SK-N-SH (cell line): ENCODE measurements at regions not wholly inside any gene's neighbourhood (a gene's known extent, or its start where the extent isn't known, plus 50 kb on each side); places are given as distances from the start of the nearest gene placed in this dataset.

ENCODE experiments used
- CTCF ChIA-PET: fragments of 300-600, 350-600 bp; formaldehyde crosslinking; extraction: SDS; loops from one replicate; lab custom pipeline; 2021; lab: Yijun Ruan, JAX
- POLR2A ChIA-PET: fragments of 350-600 bp; sonication (Branson Sonifier 250); formaldehyde crosslinking; extraction: SDS; loops from one replicate; lab custom pipeline; 2020; ENCODE audit warnings: antibody characterized with exemption, inconsistent platforms; lab: Yijun Ruan, JAX
- DNase-seq: peaks from one replicate; pipeline ENCODE4 v3.0.0; 2012
- H2AFZ ChIP-seq: fragments of 200-600 bp; sonication (generic); 2 replicates; pipeline ENCODE4 v1.8.1; 2016; ENCODE audit warnings: antibody characterized with exemption, mild to moderate bottlenecking, low read depth
- H3F3A ChIP-seq: fragments of 200-600 bp; sonication (generic); replicated peaks from 2 replicates; pipeline ENCODE3; 2016; ENCODE audit warnings: antibody characterized with exemption, mild to moderate bottlenecking; ENCODE audit not compliant: insufficient read depth
- H3K27ac ChIP-seq, 2 experiments: fragments of 200-500 bp in 1 of 2; fragments of 200-600 bp in 1 of 2; sonication (Bioruptor generic) in 1 of 2; sonication (generic), shearing (Covaris generic) in 1 of 2; 2 replicates each; pipeline versions ENCODE4 v1.5.1 to v1.6.1; 2014 to 2016; ENCODE audit warnings: low read depth in 2 of 2, inconsistent platforms in 1 of 2, low read length in 1 of 2, mild to moderate bottlenecking in 1 of 2, mixed read lengths in 1 of 2
- H3K27me3 ChIP-seq: fragments of 200-600 bp; sonication (generic), shearing (Covaris generic); 2 replicates; pipeline ENCODE4 v1.6.1; 2016; ENCODE audit warnings: mixed run types; ENCODE audit not compliant: insufficient read depth
- H3K36me3 ChIP-seq, 2 experiments: fragments of 200-500 bp in 1 of 2; fragments of 200-600 bp in 1 of 2; sonication (Bioruptor generic) in 1 of 2; sonication (generic) in 1 of 2; replicated peaks in 1 of 2; 2 replicates each; pipeline versions ENCODE3 to v1.5.1; 2014 to 2016; ENCODE audit warnings: low read length in 1 of 2, mild to moderate bottlenecking in 1 of 2; ENCODE audit not compliant: insufficient read depth in 2 of 2, control insufficient read depth in 1 of 2
- H3K4me1 ChIP-seq, 2 experiments: fragments of 200-500 bp in 1 of 2; fragments of 200-600 bp in 1 of 2; sonication (Bioruptor generic) in 1 of 2; sonication (generic), shearing (Covaris generic) in 1 of 2; 2 replicates each; pipeline versions ENCODE4 v1.5.1 to v1.6.1; 2014 to 2016; ENCODE audit warnings: low read depth in 1 of 2, low read length in 1 of 2, mixed run types in 1 of 2; ENCODE audit not compliant: insufficient read depth in 2 of 2, control insufficient read depth in 1 of 2
- H3K4me2 ChIP-seq: fragments of 200-600 bp; sonication (generic), shearing (Covaris generic); 2 replicates; pipeline ENCODE4 v1.6.1; 2017; ENCODE audit warnings: mixed run types
- H3K4me3 ChIP-seq, 2 experiments: fragments of 200-500 bp in 1 of 2; fragments of 200-600 bp in 1 of 2; sonication (Bioruptor generic) in 1 of 2; sonication (generic), shearing (Covaris generic) in 1 of 2; 2 replicates each; pipeline versions ENCODE4 v1.5.1 to v1.8.1; 2014 to 2016; ENCODE audit warnings: low read depth in 2 of 2, inconsistent platforms in 1 of 2, low read length in 1 of 2, mild to moderate bottlenecking in 1 of 2, mixed read lengths in 1 of 2, moderate library complexity in 1 of 2
- H3K79me2 ChIP-seq: fragments of 200-600 bp; sonication (generic); 2 replicates; pipeline ENCODE4 v1.8.1; 2017; ENCODE audit warnings: mild to moderate bottlenecking; ENCODE audit not compliant: insufficient read depth
- H3K9ac ChIP-seq: fragments of 200-600 bp; sonication (generic); 2 replicates; pipeline ENCODE4 v1.6.1; 2017; ENCODE audit warnings: mixed run types
- H3K9me2 ChIP-seq: fragments of 200-600 bp; sonication (generic); 2 replicates; pipeline ENCODE4 v1.6.1; 2017; ENCODE audit warnings: mixed run types
- H3K9me3 ChIP-seq: fragments of 200-600 bp; sonication (generic); 2 replicates; pipeline ENCODE4 v1.6.1; 2017; ENCODE audit warnings: mixed run types, mild to moderate bottlenecking, moderate library complexity
- H4K20me1 ChIP-seq: fragments of 200-600 bp; sonication (generic); 2 replicates; pipeline ENCODE4 v1.6.1; 2017; ENCODE audit warnings: mild to moderate bottlenecking, mixed run types; ENCODE audit not compliant: insufficient read depth
- CHD2 ChIP-seq: fragments of 150-350 bp; IDR thresholded peaks from 2 replicates; pipeline ENCODE4 v1.6.1; 2018; ENCODE audit warnings: low read length; ENCODE audit not compliant: partially characterized antibody
- ELF1 ChIP-seq: IDR thresholded peaks from 2 replicates; pipeline ENCODE4 v1.4.0; 2012
- EP300 ChIP-seq, 2 experiments: IDR thresholded peaks; 2 replicates each; pipeline versions ENCODE4 v1.4.0 to v1.6.1; 2012; ENCODE audit warnings: borderline replicate concordance in 1 of 2, low read depth in 1 of 2, low read length in 1 of 2
- EZH2phosphoT487 ChIP-seq: fragments of 200-600 bp; sonication (generic); IDR thresholded peaks from 2 replicates; pipeline ENCODE4 v1.6.1; 2017; ENCODE audit warnings: low read depth, mixed run types, mild to moderate bottlenecking, antibody characterized with exemption, moderate library complexity, borderline replicate concordance
- FOSL2 ChIP-seq: IDR thresholded peaks from 2 replicates; pipeline ENCODE4 v1.4.0; 2012; ENCODE audit warnings: low read depth, mild to moderate bottlenecking, moderate library complexity, borderline replicate concordance
- FOXJ3 ChIP-seq: sonication (generic); formaldehyde crosslinking; IDR thresholded peaks from 2 replicates; pipeline ENCODE4 v1.5.1; 2020; ENCODE audit warnings: mild to moderate bottlenecking, missing genetic modification reagents
- GABPA ChIP-seq: IDR thresholded peaks from 2 replicates; pipeline ENCODE4 v1.4.0; 2012; ENCODE audit warnings: low read depth, mild to moderate bottlenecking
- IRF3 ChIP-seq: fragments of 150-350 bp; IDR thresholded peaks from 2 replicates; pipeline ENCODE4 v1.6.1; 2016; ENCODE audit warnings: mild to moderate bottlenecking, low read depth, low read length
- POLR2AphosphoS5 ChIP-seq: IDR thresholded peaks from 2 replicates; pipeline ENCODE4 v1.6.1; 2012; ENCODE audit warnings: low read depth, low read length
- RCOR1 ChIP-seq: fragments of 150-350 bp; IDR thresholded peaks from 2 replicates; pipeline ENCODE4 v1.6.1; 2017; ENCODE audit warnings: antibody characterized with exemption, low read length
- REST ChIP-seq: IDR thresholded peaks from 2 replicates; pipeline ENCODE4 v1.6.1; 2012; ENCODE audit warnings: mild to moderate bottlenecking, low read depth, low read length, moderate library complexity
- SMC3 ChIP-seq: IDR thresholded peaks from 2 replicates; pipeline ENCODE4 v1.6.1; 2012; ENCODE audit warnings: low read depth, low read length, improper control_type of control experiment
- TEAD4 ChIP-seq: IDR thresholded peaks from 2 replicates; pipeline ENCODE4 v1.4.0; 2012; ENCODE audit warnings: mild to moderate bottlenecking, borderline replicate concordance; ENCODE audit not compliant: insufficient read depth
- USF2 ChIP-seq: fragments of 150-350 bp; IDR thresholded peaks from 2 replicates; pipeline ENCODE4 v1.6.1; 2017; ENCODE audit warnings: antibody characterized with exemption, low read length, low read depth, borderline replicate concordance
- YY1 ChIP-seq: IDR thresholded peaks from 2 replicates; pipeline ENCODE4 v1.4.0; 2012; ENCODE audit warnings: low read depth, mild to moderate bottlenecking
- ZBTB33 ChIP-seq: IDR thresholded peaks from 2 replicates; pipeline ENCODE4 v1.4.0; 2012; ENCODE audit warnings: low read depth, borderline replicate concordance
- WGBS: methylation state at CpG from one replicate; pipeline ENCODE4 v1.1.6; 2017; ENCODE audit warnings: low lambda C conversion rate; 5-methylcytosine and 5-hydroxymethylcytosine counted together

- H3K79me2 ChIP-seq, result no peaks in the 10 kb centered on the region
- no peaks in the 10 kb centered on the region for H3K36me3 ChIP-seq
- no peak overlapping the region for H2AFZ ChIP-seq
- no peak overlapping the region for H3K27ac ChIP-seq
- H3K9me2 ChIP-seq, result no peaks in the 10 kb centered on the region
- CTCF ChIA-PET, result no interaction called here
- no peaks in the 10 kb centered on the region for H3K9me3 ChIP-seq
- no peaks in the 10 kb centered on the region for H4K20me1 ChIP-seq
- POLR2A ChIA-PET, result no interaction called here
- no peak overlapping the region for H3K4me3 ChIP-seq
- H3K4me1 ChIP-seq, result peaks cover 0 to 30% of the 10 kb centered on the region in 2 experiments; a peak in 1 of 4 replicates
- no peak for DNase-seq
- WGBS, result 22% methylated on average over 9 of the region's 9 CpGs
- TF ChIP-seq IRF3, result no peak
- H3K27me3 ChIP-seq, result no peaks in the 10 kb centered on the region; the same call in 1 of the 2 replicates
- no peak overlapping the region for H3K4me2 ChIP-seq
- no peak overlapping the region for H3K9ac ChIP-seq
- H3F3A ChIP-seq, result no peaks in the 10 kb centered on the region
Observed at GRCh38 chr22:49136816-49137180, 690.9 kb downstream of the BRD1 start.

GRCh38 chr22:49136041-49136815 is 691.4 kb downstream of the BRD1 start:
- H3K9me2 ChIP-seq, result no peaks in the 10 kb centered on the region
- no peaks in the 10 kb centered on the region for H3K36me3 ChIP-seq
- H3F3A ChIP-seq, result no peaks in the 10 kb centered on the region
- no peak for DNase-seq
- H3K27ac ChIP-seq, result no peak overlapping the region
- H4K20me1 ChIP-seq, result no peaks in the 10 kb centered on the region
- H3K9ac ChIP-seq, result no peak overlapping the region
- 35% methylated on average over 25 of the region's 25 CpGs for WGBS
- TF ChIP-seq ELF1, result no peak
- TF ChIP-seq YY1, result no peak
- TF ChIP-seq USF2, result no peak
- TF ChIP-seq EP300 (IDR thresholded peaks at IDR 0.05; ENCODE audit: borderline replicate concordance in 1 of 2, low read depth in 1 of 2, low read length in 1 of 2), result no peak
- no peak for TF ChIP-seq REST
- TF ChIP-seq POLR2AphosphoS5, result no peak
- no peak for TF ChIP-seq ZBTB33
- no peak for TF ChIP-seq SMC3
- TF ChIP-seq TEAD4, result no peak
- no peak for TF ChIP-seq CHD2
- TF ChIP-seq EZH2phosphoT487, result no peak
- TF ChIP-seq FOSL2, result no peak
- TF ChIP-seq GABPA, result no peak
- TF ChIP-seq RCOR1, result no peak
- TF ChIP-seq IRF3, result no peak
- no peak for TF ChIP-seq FOXJ3 (CRISPR knock-in tag)
- no peaks in the 10 kb centered on the region; the same call in 1 of the 2 replicates for H3K27me3 ChIP-seq
- no peaks in the 10 kb centered on the region for H3K9me3 ChIP-seq
- H3K4me1 ChIP-seq, result peaks cover 0 to 24% of the 10 kb centered on the region in 2 experiments; a peak in 1 of 4 replicates
- ChIA-PET POLR2A (no interaction called here), CTCF (no interaction called here)
- no peaks in the 10 kb centered on the region for H3K79me2 ChIP-seq
- H3K4me3 ChIP-seq, result no peak overlapping the region
- H2AFZ ChIP-seq, result no peak overlapping the region
- no peak overlapping the region for H3K4me2 ChIP-seq
